Large intestine (tissue), 3 donors: ENCODE measurements at regions not wholly inside any gene's neighbourhood (a gene's known extent, or its start where the extent isn't known, plus 50 kb on each side); places are given as distances from the start of the nearest gene placed in this dataset.

Experiments
- DNase-seq, 2 donors: peaks; one replicate each; pipeline versions ENCODE4 v3.0.0 to v3.0.0-alpha.2; 2013
- H3K27ac ChIP-seq: one replicate; pipeline ENCODE4 v1.5.1; 2013; ENCODE audit warnings: low read length
- H3K27me3 ChIP-seq: 2 replicates; pipeline ENCODE4 v1.6.1; 2013; ENCODE audit warnings: low read length; ENCODE audit not compliant: control insufficient read depth, insufficient read depth
- H3K36me3 ChIP-seq: 2 replicates; pipeline ENCODE4 v1.6.1; 2013; ENCODE audit warnings: low read length; ENCODE audit not compliant: control insufficient read depth, insufficient read depth
- H3K4me1 ChIP-seq: one replicate; pipeline ENCODE4 v1.6.1; 2013; ENCODE audit warnings: low read length; ENCODE audit not compliant: control insufficient read depth, insufficient read depth
- H3K4me3 ChIP-seq: one replicate; pipeline ENCODE4 v1.5.1; 2013; ENCODE audit warnings: low read length
- H3K9me3 ChIP-seq: one replicate; pipeline ENCODE4 v1.6.1; 2013; ENCODE audit warnings: mild to moderate bottlenecking, low read depth, low read length, moderate library complexity; ENCODE audit not compliant: control insufficient read depth
- WGBS: methylation state at CpG from one replicate; pipeline ENCODE4 v1.1.5; 2013; ENCODE audit warnings: low lambda C conversion rate; ENCODE audit not compliant: insufficient coverage; 5-methylcytosine and 5-hydroxymethylcytosine counted together

- Histone ChIP-seq H3K4me1 (no peaks in the 10 kb centered on the region), H3K36me3 (no peaks in the 10 kb centered on the region), H3K9me3 (no peaks in the 10 kb centered on the region), H3K27ac (no peak overlapping the region), H3K4me3 (no peak overlapping the region), H3K27me3 (no peaks in the 10 kb centered on the region)
- WGBS, result 63% methylated on average over 2 of the region's 3 CpGs
- no peak for DNase-seq
Measured at GRCh38 chr4:19285146-19285545, 966.6 kb upstream of the SLIT2 start.

DNA sequence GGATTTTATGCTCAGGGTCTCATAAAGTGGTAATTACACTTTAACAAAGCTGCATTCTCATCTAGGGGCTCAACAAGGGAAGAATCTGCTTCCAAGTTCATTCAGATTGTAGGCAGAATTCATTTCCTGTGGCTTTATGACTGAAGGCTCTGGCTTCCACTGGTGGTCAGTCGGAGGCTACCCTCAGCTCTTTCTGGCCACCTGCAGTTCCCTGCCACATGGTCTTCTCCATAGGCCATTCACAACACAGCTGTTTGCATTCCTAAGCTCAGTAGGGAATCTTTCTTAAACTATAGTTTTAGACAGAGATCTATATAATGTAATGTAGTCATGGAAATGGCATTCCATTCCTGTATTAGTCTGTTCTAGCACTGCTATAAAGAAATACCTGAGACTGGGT is 973.0 kb upstream of the SLIT2 start:
- no CpG with 5 or more reads among the region's 1 CpG for WGBS

GRCh38 chr4:19266566-19266965 is 985.1 kb upstream of the SLIT2 start:
- Histone ChIP-seq H3K27me3 (no peaks in the 10 kb centered on the region), H3K4me1 (no peaks in the 10 kb centered on the region), H3K4me3 (no peak overlapping the region), H3K27ac (no peak overlapping the region), H3K36me3 (no peaks in the 10 kb centered on the region), H3K9me3 (no peaks in the 10 kb centered on the region)
- no CpG with 5 or more reads among the region's 2 CpGs for WGBS
- DNase-seq, result no peak

More for the DNA sequence above, 973.0 kb upstream of the SLIT2 start:
- Histone ChIP-seq H3K27ac (no peak overlapping the region), H3K9me3 (no peaks in the 10 kb centered on the region), H3K36me3 (no peaks in the 10 kb centered on the region), H3K4me1 (no peaks in the 10 kb centered on the region), H3K27me3 (no peaks in the 10 kb centered on the region), H3K4me3 (no peak overlapping the region)
- no peak for DNase-seq

GRCh38 chr4:19262467-19262866 is 989.2 kb upstream of the SLIT2 start:
- Histone ChIP-seq H3K36me3 (no peaks in the 10 kb centered on the region), H3K4me1 (no peaks in the 10 kb centered on the region), H3K4me3 (no peak overlapping the region), H3K27ac (no peak overlapping the region), H3K27me3 (no peaks in the 10 kb centered on the region), H3K9me3 (no peaks in the 10 kb centered on the region)
- no peak for DNase-seq
- WGBS, result 94% methylated on average over 2 of the region's 2 CpGs

DNA sequence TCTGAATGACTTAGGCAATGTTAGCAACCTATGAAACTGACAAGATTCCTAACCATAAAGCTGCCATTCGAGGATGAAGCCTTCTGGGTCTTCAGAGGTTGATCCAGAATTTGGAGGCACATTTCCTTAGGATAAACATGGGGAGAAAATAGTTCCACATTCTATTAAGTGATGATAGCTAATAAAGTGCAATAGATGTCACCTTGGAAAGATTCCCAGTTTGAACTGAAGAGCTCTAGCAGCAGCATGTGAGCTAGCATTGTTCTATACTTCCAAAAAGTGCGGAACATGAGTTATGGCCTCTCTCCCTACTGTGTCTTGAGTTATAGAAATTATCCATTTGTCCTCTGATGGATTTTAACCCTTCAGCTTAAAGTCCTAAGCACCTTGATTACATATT is 991.4 kb upstream of the SLIT2 start:
- Histone ChIP-seq H3K27me3 (no peaks in the 10 kb centered on the region), H3K4me1 (no peaks in the 10 kb centered on the region), H3K9me3 (peaks cover 1% of the 10 kb centered on the region), H3K4me3 (no peak overlapping the region), H3K27ac (no peak overlapping the region), H3K36me3 (no peaks in the 10 kb centered on the region)
- no CpG with 5 or more reads among the region's 2 CpGs for WGBS
- DNase-seq, result no peak

GRCh38 chr4:19259920-19260319 is 991.8 kb upstream of the SLIT2 start:
- Histone ChIP-seq H3K4me1 (no peaks in the 10 kb centered on the region), H3K36me3 (no peaks in the 10 kb centered on the region), H3K27ac (no peak overlapping the region), H3K4me3 (no peak overlapping the region), H3K9me3 (peaks cover 3% of the 10 kb centered on the region), H3K27me3 (no peaks in the 10 kb centered on the region)
- DNase-seq, result no peak
- no CpG with 5 or more reads among the region's 1 CpG for WGBS

DNA sequence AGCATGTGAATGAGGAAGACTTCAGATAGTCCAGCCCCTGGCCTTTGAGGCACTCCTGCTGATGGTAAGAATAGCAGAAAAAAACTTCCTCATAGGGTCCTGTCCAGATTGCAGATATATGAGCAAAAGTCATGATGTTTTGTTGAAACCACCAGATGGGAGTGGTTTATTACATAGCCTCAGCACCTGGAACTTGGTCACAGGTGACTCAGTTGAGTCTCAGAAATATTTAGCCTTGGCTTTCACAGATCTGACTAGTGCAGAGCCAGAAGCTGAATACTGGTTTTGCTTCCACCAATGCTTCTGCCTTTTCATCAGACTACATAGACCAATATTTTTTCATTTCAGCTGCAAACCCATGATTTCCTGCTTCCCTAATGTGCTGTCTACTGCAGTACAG is 994.9 kb upstream of the SLIT2 start:
- peak overlapping the region; percentile 47 for H3K27ac ChIP-seq
- H3K9me3 ChIP-seq, result peaks cover 3% of the 10 kb centered on the region
- no peaks in the 10 kb centered on the region for H3K4me1 ChIP-seq
- DNase-seq, result peak in 1 of 2 donors; percentile 12
- H3K4me3 ChIP-seq, result no peak overlapping the region
- no peaks in the 10 kb centered on the region for H3K27me3 ChIP-seq
- H3K36me3 ChIP-seq, result no peaks in the 10 kb centered on the region

GRCh38 chr4:19254486-19254885 is 997.2 kb upstream of the SLIT2 start:
- H3K36me3 ChIP-seq, result no peaks in the 10 kb centered on the region
- no peaks in the 10 kb centered on the region for H3K27me3 ChIP-seq
- no peak overlapping the region for H3K27ac ChIP-seq
- H3K4me3 ChIP-seq, result no peak overlapping the region
- H3K4me1 ChIP-seq, result no peaks in the 10 kb centered on the region
- H3K9me3 ChIP-seq, result peaks cover 3% of the 10 kb centered on the region
- no peak for DNase-seq

- Histone ChIP-seq H3K36me3 (no peaks in the 10 kb centered on the region), H3K27ac (no peak overlapping the region), H3K9me3 (no peaks in the 10 kb centered on the region), H3K4me3 (no peak overlapping the region), H3K27me3 (no peaks in the 10 kb centered on the region), H3K4me1 (no peaks in the 10 kb centered on the region)
- no peak for DNase-seq
- 75% methylated on average over 1 of the region's 4 CpGs for WGBS
Measured at GRCh38 chr4:19248023-19248422, 1003.7 kb upstream of the SLIT2 start.

DNA sequence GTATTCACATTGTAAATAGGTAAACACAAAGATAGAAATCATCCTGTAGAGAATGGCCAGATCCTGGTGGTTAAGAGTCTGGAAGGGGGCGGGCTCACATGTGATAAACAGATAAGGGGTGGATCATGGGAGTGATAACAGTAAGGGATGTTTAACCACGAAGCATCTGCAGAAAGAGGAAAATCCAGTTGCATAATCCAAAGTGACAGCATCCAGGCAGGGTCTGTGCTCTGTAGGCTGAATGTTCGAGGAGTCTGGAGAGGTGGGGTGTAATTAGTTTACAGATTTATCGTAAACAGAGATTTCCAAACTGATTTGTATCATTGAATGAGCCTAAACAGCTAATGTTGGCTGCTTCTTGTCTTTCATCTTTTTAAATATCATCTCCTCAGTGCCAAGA is 1009.8 kb upstream of the SLIT2 start:
- Histone ChIP-seq H3K9me3 (no peaks in the 10 kb centered on the region), H3K4me1 (no peaks in the 10 kb centered on the region), H3K36me3 (no peaks in the 10 kb centered on the region), H3K27ac (no peak overlapping the region), H3K4me3 (no peak overlapping the region), H3K27me3 (no peaks in the 10 kb centered on the region)
- DNase-seq, result no peak
- WGBS, result no CpG with 5 or more reads among the region's 4 CpGs

DNA sequence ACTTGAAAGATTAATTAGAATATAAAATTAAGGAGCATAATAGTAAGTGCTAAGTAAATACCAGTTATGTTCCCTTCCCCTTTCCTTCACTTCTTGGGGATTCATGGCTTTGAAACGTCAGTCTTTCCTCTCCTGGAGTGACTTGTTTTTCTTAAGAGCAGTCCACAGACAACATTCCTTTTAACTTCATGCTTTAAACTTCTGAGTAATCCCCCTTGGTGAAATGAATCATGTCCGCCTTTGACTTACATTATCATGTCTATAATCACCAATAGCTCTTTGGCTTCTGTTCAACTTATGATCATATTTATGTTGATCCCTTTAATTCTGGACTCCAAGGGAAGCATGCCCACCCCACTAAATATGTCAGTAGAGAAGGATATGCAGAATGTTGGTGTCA is 1012.1 kb upstream of the SLIT2 start:
- H3K4me3 ChIP-seq, result no peak overlapping the region
- no peak overlapping the region for H3K27ac ChIP-seq
- H3K27me3 ChIP-seq, result no peaks in the 10 kb centered on the region
- no peak for DNase-seq
- H3K36me3 ChIP-seq, result no peaks in the 10 kb centered on the region
- WGBS, result 100% methylated on average over 1 of the region's 2 CpGs
- no peaks in the 10 kb centered on the region for H3K4me1 ChIP-seq
- H3K9me3 ChIP-seq, result no peaks in the 10 kb centered on the region
